Suprapubic skin (tissue), 4 donors: ENCODE measurements at regions not wholly inside any gene's neighbourhood (a gene's known extent, or its start where the extent isn't known, plus 50 kb on each side); places are given as distances from the start of the nearest gene placed in this dataset.

ENCODE experiments used
- DNase-seq, 2 donors: peaks; one replicate each; pipeline ENCODE4 v3.0.0-alpha.2; 2019; ENCODE audit warnings: low spot score in 2 of 2
- H3K27ac ChIP-seq: fragments of 200-600 bp; sonication (generic); one replicate; pipeline ENCODE4 v1.5.1; 2019
- H3K27me3 ChIP-seq: fragments of 200-600 bp; sonication (generic); one replicate; pipeline ENCODE4 v1.5.1; 2019
- H3K36me3 ChIP-seq: fragments of 200-600 bp; sonication (generic); one replicate; pipeline ENCODE4 v1.5.1; 2019
- H3K4me1 ChIP-seq: fragments of 200-600 bp; sonication (generic); one replicate; pipeline ENCODE4 v1.5.1; 2019
- H3K4me3 ChIP-seq: fragments of 200-600 bp; sonication (generic); one replicate; pipeline ENCODE4 v1.5.1; 2019; ENCODE audit warnings: mild to moderate bottlenecking
- H3K9me3 ChIP-seq: fragments of 200-600 bp; sonication (generic); one replicate; pipeline ENCODE4 v1.5.1; 2019
- EP300 ChIP-seq: sonication (generic); formaldehyde crosslinking; IDR thresholded peaks from one replicate; pipeline ENCODE4 v1.6.1; 2017; ENCODE audit warnings: antibody characterized with exemption
- POLR2A ChIP-seq, 2 donors: fragments of 450-650 bp; IDR thresholded peaks; one replicate each; pipeline ENCODE4 v1.6.1; 2017; ENCODE audit warnings: antibody characterized with exemption in 2 of 2, mild to moderate bottlenecking in 2 of 2, moderate library complexity in 2 of 2
- POLR2AphosphoS5 ChIP-seq, 3 donors: sonication (generic); formaldehyde crosslinking; IDR thresholded peaks; one replicate each; pipeline ENCODE4 v1.6.1; 2017; ENCODE audit warnings: antibody characterized with exemption in 3 of 3
- WGBS: methylation state at CpG from one replicate; pipeline ENCODE4 v1.1.5; 2018; 5-methylcytosine and 5-hydroxymethylcytosine counted together
- TF ChIP-seq, protein P1 (sequence below), 2 donors: fragments of 200-600 bp in 1 of 2; fragments of 450-650 bp in 1 of 2; sonication (generic) in 1 of 2; IDR thresholded peaks; one replicate each; pipeline ENCODE4 v1.5.1; 2016 to 2019; ENCODE audit warnings: antibody characterized with exemption in 2 of 2, mild to moderate bottlenecking in 1 of 2, moderate library complexity in 1 of 2

DNA sequence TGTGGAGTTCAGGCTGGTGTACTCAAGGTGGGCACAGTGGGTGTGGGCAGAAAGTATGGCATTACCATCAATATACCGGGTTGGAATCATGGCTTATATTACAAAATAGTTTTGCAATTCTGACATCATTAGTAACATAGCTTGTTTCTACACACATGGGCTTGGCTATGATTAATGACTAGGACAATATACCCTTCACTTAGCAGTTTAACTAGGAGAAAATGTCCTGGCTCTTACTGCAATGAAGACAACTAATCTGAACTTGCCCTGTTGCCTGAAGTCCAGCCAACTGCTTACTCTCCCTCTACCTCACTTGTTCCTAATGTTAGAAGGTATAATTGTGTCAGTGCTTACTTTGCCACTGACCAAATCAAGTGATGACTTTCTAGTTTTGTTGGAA lies 612.5 kb downstream of the EFNA5 start:
- H3K27ac ChIP-seq = no peak overlapping the region

DNA sequence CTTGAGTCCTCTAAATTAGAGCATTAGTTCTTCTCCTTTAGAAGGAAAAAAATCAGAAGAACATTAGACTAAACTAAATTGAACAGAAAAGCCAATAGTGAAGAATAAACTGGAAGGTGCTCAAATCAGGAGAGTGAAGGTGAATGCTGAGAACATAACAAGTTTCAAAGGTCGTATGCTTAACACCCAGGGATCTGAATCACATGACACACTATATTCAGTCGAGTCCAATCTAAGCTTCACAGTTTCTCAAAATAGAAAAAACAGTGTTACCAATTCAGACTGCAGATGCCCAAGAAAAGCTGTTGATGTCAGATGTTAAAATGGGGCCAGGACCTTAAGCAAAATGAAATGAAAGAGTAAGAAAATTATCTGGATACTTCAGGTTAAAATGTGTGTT lies 614.5 kb downstream of the EFNA5 start:
- no peak for TF ChIP-seq EP300
- TF ChIP-seq POLR2AphosphoS5 (IDR thresholded peaks at IDR 0.05) = no peak
- H3K27me3 ChIP-seq = no peaks in the 10 kb centered on the region
- no peaks in the 10 kb centered on the region for H3K4me1 ChIP-seq
- WGBS = 69% methylated on average over 2 of the region's 2 CpGs
- H3K36me3 ChIP-seq = no peaks in the 10 kb centered on the region
- DNase-seq = no peak
- H3K27ac ChIP-seq = no peak overlapping the region
- no peak overlapping the region for H3K4me3 ChIP-seq
- no peaks in the 10 kb centered on the region for H3K9me3 ChIP-seq

More for the DNA sequence above, 612.5 kb downstream of the EFNA5 start:
- TF ChIP-seq EP300 (no peak), POLR2A (IDR thresholded peaks at IDR 0.05) (no peak), POLR2AphosphoS5 (IDR thresholded peaks at IDR 0.05) (no peak)
- TF ChIP-seq, protein P1, sequence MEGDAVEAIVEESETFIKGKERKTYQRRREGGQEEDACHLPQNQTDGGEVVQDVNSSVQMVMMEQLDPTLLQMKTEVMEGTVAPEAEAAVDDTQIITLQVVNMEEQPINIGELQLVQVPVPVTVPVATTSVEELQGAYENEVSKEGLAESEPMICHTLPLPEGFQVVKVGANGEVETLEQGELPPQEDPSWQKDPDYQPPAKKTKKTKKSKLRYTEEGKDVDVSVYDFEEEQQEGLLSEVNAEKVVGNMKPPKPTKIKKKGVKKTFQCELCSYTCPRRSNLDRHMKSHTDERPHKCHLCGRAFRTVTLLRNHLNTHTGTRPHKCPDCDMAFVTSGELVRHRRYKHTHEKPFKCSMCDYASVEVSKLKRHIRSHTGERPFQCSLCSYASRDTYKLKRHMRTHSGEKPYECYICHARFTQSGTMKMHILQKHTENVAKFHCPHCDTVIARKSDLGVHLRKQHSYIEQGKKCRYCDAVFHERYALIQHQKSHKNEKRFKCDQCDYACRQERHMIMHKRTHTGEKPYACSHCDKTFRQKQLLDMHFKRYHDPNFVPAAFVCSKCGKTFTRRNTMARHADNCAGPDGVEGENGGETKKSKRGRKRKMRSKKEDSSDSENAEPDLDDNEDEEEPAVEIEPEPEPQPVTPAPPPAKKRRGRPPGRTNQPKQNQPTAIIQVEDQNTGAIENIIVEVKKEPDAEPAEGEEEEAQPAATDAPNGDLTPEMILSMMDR (IDR thresholded peaks at IDR 0.05) = no peak
- Histone ChIP-seq H3K9me3 (no peaks in the 10 kb centered on the region), H3K27me3 (no peaks in the 10 kb centered on the region), H3K4me3 (no peak overlapping the region), H3K36me3 (no peaks in the 10 kb centered on the region), H3K4me1 (no peaks in the 10 kb centered on the region)
- no peak for DNase-seq
- WGBS = 90% methylated on average over 1 of the region's 1 CpG

DNA sequence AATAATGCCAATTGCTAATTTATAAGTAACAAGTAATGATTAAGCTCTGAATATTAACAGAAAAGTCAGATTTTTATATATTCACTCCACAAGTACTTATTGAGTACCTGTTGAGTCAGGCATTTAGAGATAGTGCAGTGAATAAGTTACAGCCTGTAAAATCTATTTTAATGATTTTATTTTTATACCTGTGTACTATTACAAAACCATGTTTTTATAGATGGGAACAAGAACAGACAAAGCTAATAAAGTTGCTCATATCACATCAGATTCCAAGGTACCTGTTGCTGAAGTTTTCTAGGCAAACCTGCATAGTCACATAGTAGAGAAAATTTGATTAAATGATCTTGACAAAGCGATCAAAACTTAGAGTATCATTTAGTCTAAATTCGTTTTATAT lies 623.7 kb downstream of the EFNA5 start:
- no peaks in the 10 kb centered on the region for H3K27me3 ChIP-seq
- H3K36me3 ChIP-seq = no peaks in the 10 kb centered on the region
- 54% methylated on average over 2 of the region's 2 CpGs for WGBS
- no peak for DNase-seq
- H3K4me3 ChIP-seq = no peak overlapping the region
- H3K27ac ChIP-seq = no peak overlapping the region
- H3K4me1 ChIP-seq = peaks cover 2% of the 10 kb centered on the region
- no peaks in the 10 kb centered on the region for H3K9me3 ChIP-seq
- TF ChIP-seq POLR2A (IDR thresholded peaks at IDR 0.05) (no peak), POLR2AphosphoS5 (IDR thresholded peaks at IDR 0.05) (no peak)
- TF ChIP-seq, protein P1 (IDR thresholded peaks at IDR 0.05) = no peak

DNA sequence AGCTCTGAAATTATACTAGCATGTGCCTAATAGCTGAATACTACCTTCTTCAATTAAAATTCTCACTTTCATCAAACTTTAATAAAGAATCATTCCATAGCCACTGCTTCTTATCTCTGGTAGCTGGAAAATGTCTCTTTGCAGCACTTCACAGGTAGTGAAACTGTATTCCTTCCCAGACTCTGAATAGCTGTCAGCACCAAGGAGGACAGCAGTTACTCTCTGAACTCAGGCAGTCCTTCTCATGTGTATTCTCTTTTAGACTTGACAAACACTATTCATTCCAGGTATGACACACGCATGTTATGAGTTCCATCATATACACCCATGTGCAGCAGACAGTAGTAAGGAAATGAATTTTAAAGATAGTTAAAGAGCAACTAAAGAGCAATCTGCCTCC lies 627.1 kb downstream of the EFNA5 start:
- Histone ChIP-seq H3K27ac (no peak overlapping the region), H3K27me3 (no peaks in the 10 kb centered on the region), H3K4me3 (no peak overlapping the region), H3K9me3 (no peaks in the 10 kb centered on the region), H3K36me3 (no peaks in the 10 kb centered on the region), H3K4me1 (peaks cover 2% of the 10 kb centered on the region)
- DNase-seq = no peak
- TF ChIP-seq, protein P1 (IDR thresholded peaks at IDR 0.05) = no peak
- TF ChIP-seq EP300 (no peak), POLR2AphosphoS5 (IDR thresholded peaks at IDR 0.05) (no peak), POLR2A (IDR thresholded peaks at IDR 0.05) (no peak)
- WGBS = 94% methylated on average over 1 of the region's 1 CpG

DNA sequence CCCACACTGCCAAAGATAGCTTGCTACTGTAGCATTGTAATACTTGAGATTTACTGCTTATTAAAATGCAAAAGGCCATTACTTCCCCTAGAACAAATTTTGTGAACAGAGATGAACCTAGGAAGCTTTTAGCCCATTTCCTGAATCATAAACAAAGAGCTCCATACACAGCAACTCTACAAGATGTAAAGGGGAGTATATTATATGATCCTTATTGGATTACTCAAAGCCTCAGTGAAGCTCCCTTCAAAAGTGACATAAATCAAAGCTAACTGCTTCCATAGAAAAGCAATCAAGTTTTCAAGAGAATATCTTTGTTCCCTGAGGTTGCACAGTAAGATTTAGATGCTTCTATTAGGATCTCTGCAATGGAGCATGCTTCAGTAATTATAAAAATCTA lies 629.8 kb downstream of the EFNA5 start:
- no peaks in the 10 kb centered on the region for H3K9me3 ChIP-seq
- H3K4me1 ChIP-seq = no peaks in the 10 kb centered on the region
- TF ChIP-seq, protein P1 (IDR thresholded peaks at IDR 0.05) = no peak
- no peak overlapping the region for H3K27ac ChIP-seq
- H3K27me3 ChIP-seq = no peaks in the 10 kb centered on the region
- no peak overlapping the region for H3K4me3 ChIP-seq
- no peaks in the 10 kb centered on the region for H3K36me3 ChIP-seq
- DNase-seq = no peak

DNA sequence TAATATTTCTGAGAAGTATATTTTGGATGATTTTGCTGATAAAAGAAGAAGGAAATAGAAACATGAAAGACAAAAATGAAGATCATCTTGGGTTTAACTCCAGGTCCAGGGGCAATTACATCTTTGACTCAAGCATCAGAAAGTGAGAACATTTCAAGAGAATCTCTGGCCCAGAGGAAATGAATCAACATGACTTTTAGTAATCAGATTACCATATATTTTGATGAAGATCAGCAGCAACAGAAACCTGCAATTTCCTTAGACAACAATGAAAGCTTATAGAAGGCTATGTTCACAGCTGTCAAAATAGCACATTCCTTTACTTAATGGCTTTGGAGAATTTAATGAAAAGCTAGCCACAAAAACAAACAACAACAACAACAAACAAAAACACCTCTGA lies 638.1 kb downstream of the EFNA5 start:
- Histone ChIP-seq H3K27ac (no peak overlapping the region), H3K4me1 (no peaks in the 10 kb centered on the region), H3K4me3 (no peak overlapping the region), H3K27me3 (no peaks in the 10 kb centered on the region), H3K36me3 (no peaks in the 10 kb centered on the region), H3K9me3 (no peaks in the 10 kb centered on the region)
- TF ChIP-seq POLR2A (IDR thresholded peaks at IDR 0.05) (no peak), EP300 (no peak), POLR2AphosphoS5 (IDR thresholded peaks at IDR 0.05) (no peak)
- TF ChIP-seq, protein P1 (IDR thresholded peaks at IDR 0.05) = no peak
- DNase-seq = no peak
